K562 (cell line): ENCODE measurements at regions not wholly inside any gene's neighbourhood (a gene's known extent, or its start where the extent isn't known, plus 50 kb on each side); places are given as distances from the start of the nearest gene placed in this dataset.

Experiments
- ATAC-seq: fragments of 200-7000 bp; cut with Tn5 transposase; 3 replicates; pipeline ENCODE4 v1.9.1; 2020; ENCODE audit warnings: moderate library complexity
- BruUV-seq: library from RNA; stranded (reverse); fragments of 400-500 nt; replicated peaks from 2 replicates; lab custom pipeline; 2021; lab: Mats Ljungman, UMichigan
- CTCF ChIA-PET: fragments of 300-600 bp; formaldehyde crosslinking; extraction: SDS; loops from one replicate; lab custom pipeline; 2021; ENCODE audit warnings: low intra/inter-chr PET ratio; lab: Yijun Ruan, JAX
- POLR2A ChIA-PET: fragments of 300-600, 350-650 bp; sonication (Branson Sonifier 250); formaldehyde crosslinking; extraction: SDS; loops from one replicate; lab custom pipeline; 2021; ENCODE audit warnings: antibody characterized with exemption, inconsistent platforms; lab: Yijun Ruan, JAX
- DNase-seq, 4 experiments: peaks; one replicate each; pipeline versions ENCODE4 v3.0.0 to v3.0.0-alpha.2; 2011 to 2018; ENCODE audit warnings: low spot score in 3 of 4, mixed read lengths in 3 of 4; ENCODE audit errors: extremely low read depth in 1 of 4
- FAIRE-seq: peaks from 2 replicates; lab custom pipeline; 2011; peaks lifted over from hg19 to GRCh38; lab: Jason Lieb, UNC
- H2AFZ ChIP-seq: 2 replicates; pipeline ENCODE4 v1.6.0; 2011; ENCODE audit warnings: low read depth, low read length, control low read depth, inconsistent platforms
- H3K27ac ChIP-seq: fragments of 200-600 bp; 3 replicates; pipeline ENCODE4 v1.8.0; 2011; ENCODE audit warnings: low read depth, mild to moderate bottlenecking, control low read depth, inconsistent platforms, low read length, moderate library complexity, mixed read lengths; ENCODE audit errors: extremely low read depth
- H3K27me3 ChIP-seq, 2 experiments: fragments of 300-600 bp in 1 of 2; 2 replicates in 1 of 2; 3 replicates in 1 of 2; pipeline versions ENCODE4 v1.6.0 to v1.8.0; 2011; ENCODE audit warnings: inconsistent platforms in 2 of 2, low read length in 2 of 2, mild to moderate bottlenecking in 1 of 2, mixed read lengths in 1 of 2, moderate library complexity in 1 of 2; ENCODE audit not compliant: control insufficient read depth in 2 of 2, insufficient read depth in 2 of 2
- H3K36me3 ChIP-seq: fragments of 300-600 bp; 3 replicates; pipeline ENCODE4 v1.8.0; 2011; ENCODE audit warnings: mild to moderate bottlenecking, low read length, inconsistent platforms; ENCODE audit not compliant: control insufficient read depth, insufficient read depth
- H3K4me1 ChIP-seq, 2 experiments: fragments of 200-600 bp in 1 of 2; replicated peaks in 1 of 2; 2 replicates in 1 of 2; 3 replicates in 1 of 2; pipeline versions ENCODE4 v1.5.1 to v1.8.0; 2011; ENCODE audit warnings: inconsistent platforms in 2 of 2, low read length in 2 of 2, mild to moderate bottlenecking in 1 of 2, mixed read lengths in 1 of 2, moderate library complexity in 1 of 2; ENCODE audit not compliant: control insufficient read depth in 2 of 2, insufficient read depth in 2 of 2
- H3K4me2 ChIP-seq: 2 replicates; pipeline ENCODE4 v1.6.1; 2011; ENCODE audit warnings: low read length, control low read depth, inconsistent platforms, mixed read lengths; ENCODE audit not compliant: insufficient read depth
- H3K4me3 ChIP-seq: fragments of 200-600 bp; sonication (generic), shearing (Covaris generic); 2 replicates; pipeline ENCODE4 v1.5.1; 2016; ENCODE audit warnings: control low read depth, inconsistent platforms
- H3K79me2 ChIP-seq: fragments of 200-600 bp; 3 replicates; pipeline ENCODE4 v1.8.0; 2011; ENCODE audit warnings: low read length, inconsistent platforms; ENCODE audit not compliant: control insufficient read depth, insufficient read depth
- H3K9ac ChIP-seq, 2 experiments: 2 replicates each; pipeline versions ENCODE4 v1.6.0 to v1.6.1; 2011; ENCODE audit warnings: low read depth in 2 of 2, low read length in 2 of 2, control low read depth in 1 of 2, inconsistent platforms in 1 of 2, mild to moderate bottlenecking in 1 of 2, mixed read lengths in 1 of 2; ENCODE audit not compliant: insufficient read depth in 1 of 2
- H3K9me1 ChIP-seq: one replicate; pipeline ENCODE4 v1.6.0; 2011; ENCODE audit warnings: inconsistent platforms, mild to moderate bottlenecking, low read length, moderate library complexity; ENCODE audit not compliant: control insufficient read depth, insufficient read depth
- H3K9me3 ChIP-seq: replicated peaks from 2 replicates; pipeline ENCODE4 v1.5.1; 2011; ENCODE audit warnings: low read depth, low read length, inconsistent platforms; ENCODE audit not compliant: control insufficient read depth, insufficient read depth
- H4K20me1 ChIP-seq: replicated peaks from 2 replicates; pipeline ENCODE4 v1.6.1; 2011; ENCODE audit warnings: low read length, inconsistent platforms, mixed read lengths; ENCODE audit not compliant: control insufficient read depth, insufficient read depth
- E2F1 ChIP-seq: sonication (generic); formaldehyde crosslinking; IDR thresholded peaks from 2 replicates; pipeline ENCODE4 v1.8.1; 2023; ENCODE audit warnings: mild to moderate bottlenecking, missing genetic modification reagents, moderate library complexity
- HOXB6 ChIP-seq: fragments of 250-450 bp; sonication (Bioruptor Pico); IDR thresholded peaks from 2 replicates; pipeline ENCODE4 v1.5.1; 2022; ENCODE audit warnings: mild to moderate bottlenecking, borderline replicate concordance
- YBX1 ChIP-seq: fragments of 450-650 bp; IDR thresholded peaks from 2 replicates; pipeline ENCODE4 v1.7.1; 2016; ENCODE audit warnings: mild to moderate bottlenecking
- WGBS: fragments of 100-300 bp; shearing (Covaris generic); methylation state at CpG from one replicate; pipeline ENCODE4 v1.1.6; 2016; ENCODE audit warnings: low coverage, mixed read lengths; ENCODE audit not compliant: insufficient coverage; ENCODE audit errors: missing lambda C conversion rate; 5-methylcytosine and 5-hydroxymethylcytosine counted together
- in situ Hi-C: fragments of 300-500 bp; cut with MboI; formaldehyde crosslinking; loops from 4 replicates; pipeline ENCODE4 v1.15.0; 2018; ENCODE audit warnings: inconsistent platforms, mixed read lengths
- intact Hi-C: fragments of 100-400 bp; cut with micrococcal nuclease; formaldehyde crosslinking; loops from 2 replicates; pipeline ENCODE4 v1.14.2; 2022
- TF ChIP-seq, protein P1 (sequence below): fragments of 200-800 bp; sonication (Bioruptor generic); IDR thresholded peaks from 2 replicates; pipeline ENCODE4 v1.6.1; 2017; ENCODE audit warnings: missing genetic modification characterization, missing compliant biosample characterization
- TF ChIP-seq, protein P2 (sequence below): sonication (generic); formaldehyde crosslinking; IDR thresholded peaks from 2 replicates; pipeline ENCODE4 v1.8.0; 2023; ENCODE audit warnings: missing genetic modification reagents, mild to moderate bottlenecking, borderline replicate concordance

- H3K4me1 ChIP-seq = no peaks in the 10 kb centered on the region
- no peak overlapping the region for H3K4me3 ChIP-seq
- in situ Hi-C loops (no loop called here), intact Hi-C loops (no loop called here)
- H3K9ac ChIP-seq = no peak overlapping the region
- no peak overlapping the region for H3K27ac ChIP-seq
- H3K4me2 ChIP-seq = no peak overlapping the region
- H2AFZ ChIP-seq = no peak overlapping the region
- H3K79me2 ChIP-seq = no peaks in the 10 kb centered on the region
- H3K36me3 ChIP-seq = no peaks in the 10 kb centered on the region
- ChIA-PET CTCF (interaction anchor here (0.6 kb wide), 1 partner anchor 884 kb away, joined by 3 read pairs; no protein-coding TSS in a partner anchor), POLR2A (no interaction called here)
- 7% methylated on average over 1 of the region's 1 CpG for WGBS
- H4K20me1 ChIP-seq = no peaks in the 10 kb centered on the region
- no peak for DNase-seq
- no peak for FAIRE-seq
- TF ChIP-seq HOXB6 (CRISPR knock-in tag) (no peak), E2F1 (CRISPR knock-in tag) (no peak), YBX1 (no peak)
- TF ChIP-seq, protein P1, sequence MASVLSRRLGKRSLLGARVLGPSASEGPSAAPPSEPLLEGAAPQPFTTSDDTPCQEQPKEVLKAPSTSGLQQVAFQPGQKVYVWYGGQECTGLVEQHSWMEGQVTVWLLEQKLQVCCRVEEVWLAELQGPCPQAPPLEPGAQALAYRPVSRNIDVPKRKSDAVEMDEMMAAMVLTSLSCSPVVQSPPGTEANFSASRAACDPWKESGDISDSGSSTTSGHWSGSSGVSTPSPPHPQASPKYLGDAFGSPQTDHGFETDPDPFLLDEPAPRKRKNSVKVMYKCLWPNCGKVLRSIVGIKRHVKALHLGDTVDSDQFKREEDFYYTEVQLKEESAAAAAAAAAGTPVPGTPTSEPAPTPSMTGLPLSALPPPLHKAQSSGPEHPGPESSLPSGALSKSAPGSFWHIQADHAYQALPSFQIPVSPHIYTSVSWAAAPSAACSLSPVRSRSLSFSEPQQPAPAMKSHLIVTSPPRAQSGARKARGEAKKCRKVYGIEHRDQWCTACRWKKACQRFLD (CRISPR knock-in tag) = no peak
- TF ChIP-seq, protein P2, sequence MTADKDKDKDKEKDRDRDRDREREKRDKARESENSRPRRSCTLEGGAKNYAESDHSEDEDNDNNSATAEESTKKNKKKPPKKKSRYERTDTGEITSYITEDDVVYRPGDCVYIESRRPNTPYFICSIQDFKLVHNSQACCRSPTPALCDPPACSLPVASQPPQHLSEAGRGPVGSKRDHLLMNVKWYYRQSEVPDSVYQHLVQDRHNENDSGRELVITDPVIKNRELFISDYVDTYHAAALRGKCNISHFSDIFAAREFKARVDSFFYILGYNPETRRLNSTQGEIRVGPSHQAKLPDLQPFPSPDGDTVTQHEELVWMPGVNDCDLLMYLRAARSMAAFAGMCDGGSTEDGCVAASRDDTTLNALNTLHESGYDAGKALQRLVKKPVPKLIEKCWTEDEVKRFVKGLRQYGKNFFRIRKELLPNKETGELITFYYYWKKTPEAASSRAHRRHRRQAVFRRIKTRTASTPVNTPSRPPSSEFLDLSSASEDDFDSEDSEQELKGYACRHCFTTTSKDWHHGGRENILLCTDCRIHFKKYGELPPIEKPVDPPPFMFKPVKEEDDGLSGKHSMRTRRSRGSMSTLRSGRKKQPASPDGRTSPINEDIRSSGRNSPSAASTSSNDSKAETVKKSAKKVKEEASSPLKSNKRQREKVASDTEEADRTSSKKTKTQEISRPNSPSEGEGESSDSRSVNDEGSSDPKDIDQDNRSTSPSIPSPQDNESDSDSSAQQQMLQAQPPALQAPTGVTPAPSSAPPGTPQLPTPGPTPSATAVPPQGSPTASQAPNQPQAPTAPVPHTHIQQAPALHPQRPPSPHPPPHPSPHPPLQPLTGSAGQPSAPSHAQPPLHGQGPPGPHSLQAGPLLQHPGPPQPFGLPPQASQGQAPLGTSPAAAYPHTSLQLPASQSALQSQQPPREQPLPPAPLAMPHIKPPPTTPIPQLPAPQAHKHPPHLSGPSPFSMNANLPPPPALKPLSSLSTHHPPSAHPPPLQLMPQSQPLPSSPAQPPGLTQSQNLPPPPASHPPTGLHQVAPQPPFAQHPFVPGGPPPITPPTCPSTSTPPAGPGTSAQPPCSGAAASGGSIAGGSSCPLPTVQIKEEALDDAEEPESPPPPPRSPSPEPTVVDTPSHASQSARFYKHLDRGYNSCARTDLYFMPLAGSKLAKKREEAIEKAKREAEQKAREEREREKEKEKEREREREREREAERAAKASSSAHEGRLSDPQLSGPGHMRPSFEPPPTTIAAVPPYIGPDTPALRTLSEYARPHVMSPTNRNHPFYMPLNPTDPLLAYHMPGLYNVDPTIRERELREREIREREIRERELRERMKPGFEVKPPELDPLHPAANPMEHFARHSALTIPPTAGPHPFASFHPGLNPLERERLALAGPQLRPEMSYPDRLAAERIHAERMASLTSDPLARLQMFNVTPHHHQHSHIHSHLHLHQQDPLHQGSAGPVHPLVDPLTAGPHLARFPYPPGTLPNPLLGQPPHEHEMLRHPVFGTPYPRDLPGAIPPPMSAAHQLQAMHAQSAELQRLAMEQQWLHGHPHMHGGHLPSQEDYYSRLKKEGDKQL (CRISPR knock-in tag) = no peak
- no peaks in the 10 kb centered on the region; the same call in 1 of the 2 replicates for H3K9me3 ChIP-seq
- no TSS peak for BruUV-seq
- no peak for ATAC-seq
- H3K27me3 ChIP-seq = no peaks in the 10 kb centered on the region
- H3K9me1 ChIP-seq = no peaks in the 10 kb centered on the region
These were observed 370.5 kb downstream of the TMA16 start for GRCh38 chr4:163865010-163865409.
